Tibial artery (tissue), 4 donors: ENCODE measurements at regions not wholly inside any gene's neighbourhood (a gene's known extent, or its start where the extent isn't known, plus 50 kb on each side); places are given as distances from the start of the nearest gene placed in this dataset.

Experiments
- DNase-seq, 2 donors: peaks; one replicate each; pipeline ENCODE4 v3.0.0-alpha.2; 2019
- H3K27ac ChIP-seq, 2 donors: fragments of 200-600 bp; sonication (generic) in 1 of 2; 1 replicate in 1 of 2; 2 replicates in 1 of 2; pipeline ENCODE4 v1.5.1; 2018 to 2019; ENCODE audit warnings: mild to moderate bottlenecking in 1 of 2
- H3K27me3 ChIP-seq, 2 donors: fragments of 200-600 bp; sonication (generic) in 1 of 2; one replicate each; pipeline versions ENCODE4 v1.5.1 to v1.6.0; 2016 to 2019
- H3K36me3 ChIP-seq, 3 donors: fragments of 200-600 bp; sonication (generic) in 2 of 3; one replicate each; pipeline ENCODE4 v1.5.1; 2016 to 2019; ENCODE audit warnings: mild to moderate bottlenecking in 2 of 3
- H3K4me1 ChIP-seq, 4 donors: fragments of 200-600 bp; sonication (generic) in 2 of 4; 1 replicate in 3 of 4; 2 replicates in 1 of 4; pipeline ENCODE4 v1.5.1; 2016 to 2019
- H3K4me3 ChIP-seq, 2 donors: fragments of 200-600 bp; sonication (generic) in 1 of 2; 1 replicate in 1 of 2; 2 replicates in 1 of 2; pipeline ENCODE4 v1.5.1; 2018 to 2019; ENCODE audit warnings: mild to moderate bottlenecking in 2 of 2
- H3K9me3 ChIP-seq, 3 donors: fragments of 200-600 bp; sonication (generic) in 1 of 3; one replicate each; pipeline ENCODE4 v1.5.1; 2016 to 2019
- CTCF ChIP-seq, 2 experiments: fragments of 200-600 bp in 1 of 2; fragments of 450-650 bp in 1 of 2; IDR thresholded peaks; one replicate each; pipeline ENCODE4 v1.5.1; 2017 to 2019; ENCODE audit warnings: antibody characterized with exemption in 2 of 2, mild to moderate bottlenecking in 1 of 2, moderate library complexity in 1 of 2
- intact Hi-C: fragments of 100-400 bp; cut with DNase I; formaldehyde crosslinking; loops from one replicate; pipeline ENCODE4 v1.15.0; 2023; ENCODE audit warnings: low total_unique reads

GRCh38 chr1:5221451-5221850, 567.0 kb downstream of the AJAP1 start:
- no peaks in the 10 kb centered on the region for H3K36me3 ChIP-seq
- DNase-seq = no peak
- H3K27ac ChIP-seq = no peak overlapping the region
- TF ChIP-seq CTCF (IDR thresholded peaks at IDR 0.05) = no peak
- no peaks in the 10 kb centered on the region for H3K4me1 ChIP-seq
- no peaks in the 10 kb centered on the region for H3K9me3 ChIP-seq
- intact Hi-C loops = no loop called here
- peaks cover 0 to 16% of the 10 kb centered on the region in 2 donors for H3K27me3 ChIP-seq
- H3K4me3 ChIP-seq = no peak overlapping the region

GRCh38 chr1:5220821-5221220, 566.4 kb downstream of the AJAP1 start:
- Histone ChIP-seq H3K27ac (no peak overlapping the region), H3K4me1 (no peaks in the 10 kb centered on the region), H3K9me3 (no peaks in the 10 kb centered on the region), H3K36me3 (no peaks in the 10 kb centered on the region), H3K27me3 (peaks cover 0 to 10% of the 10 kb centered on the region in 2 donors), H3K4me3 (no peak overlapping the region)
- no peak for DNase-seq
- intact Hi-C loops = no loop called here
- TF ChIP-seq CTCF (IDR thresholded peaks at IDR 0.05) = no peak

DNA sequence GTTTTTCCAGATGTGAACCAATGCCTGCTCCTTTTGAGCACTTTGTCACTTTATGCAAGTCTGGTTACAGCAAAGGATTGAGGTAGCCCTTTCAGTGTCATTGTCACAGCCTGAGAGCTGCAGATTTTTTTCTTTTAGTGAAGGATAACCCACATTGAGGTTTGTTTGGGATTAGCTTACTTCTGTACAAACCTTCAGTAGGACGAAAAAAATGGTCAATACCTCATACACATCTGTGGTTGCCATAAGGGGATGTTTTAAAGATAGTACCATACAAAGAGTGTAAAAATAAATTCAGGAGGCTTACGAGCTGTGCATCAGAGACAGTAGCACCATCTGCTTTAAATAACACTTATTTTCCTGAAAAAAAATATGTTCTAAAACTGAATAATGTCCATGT, 566.0 kb downstream of the AJAP1 start:
- Histone ChIP-seq H3K27me3 (peaks cover 0 to 10% of the 10 kb centered on the region in 2 donors), H3K4me1 (no peaks in the 10 kb centered on the region), H3K27ac (no peak overlapping the region), H3K4me3 (no peak overlapping the region), H3K36me3 (no peaks in the 10 kb centered on the region), H3K9me3 (no peaks in the 10 kb centered on the region)
- DNase-seq = no peak
- intact Hi-C loops = no loop called here
- no peak for TF ChIP-seq CTCF (IDR thresholded peaks at IDR 0.05)

- DNase-seq = no peak
- Histone ChIP-seq H3K27ac (no peak overlapping the region), H3K4me3 (no peak overlapping the region), H3K4me1 (no peaks in the 10 kb centered on the region), H3K36me3 (no peaks in the 10 kb centered on the region), H3K27me3 (peaks cover 0 to 7% of the 10 kb centered on the region in 2 donors), H3K9me3 (no peaks in the 10 kb centered on the region)
- TF ChIP-seq CTCF (IDR thresholded peaks at IDR 0.05) = no peak
- intact Hi-C loops = no loop called here
These were observed 545.6 kb downstream of the AJAP1 start for GRCh38 chr1:5200006-5200405.

- Histone ChIP-seq H3K4me3 (no peak overlapping the region), H3K27me3 (peaks cover 0 to 7% of the 10 kb centered on the region in 2 donors), H3K9me3 (no peaks in the 10 kb centered on the region), H3K4me1 (no peaks in the 10 kb centered on the region), H3K27ac (no peak overlapping the region), H3K36me3 (no peaks in the 10 kb centered on the region)
- intact Hi-C loops = no loop called here
- TF ChIP-seq CTCF (IDR thresholded peaks at IDR 0.05) = no peak
- no peak for DNase-seq
These were observed 543.9 kb downstream of the AJAP1 start for GRCh38 chr1:5198328-5198727.

DNA sequence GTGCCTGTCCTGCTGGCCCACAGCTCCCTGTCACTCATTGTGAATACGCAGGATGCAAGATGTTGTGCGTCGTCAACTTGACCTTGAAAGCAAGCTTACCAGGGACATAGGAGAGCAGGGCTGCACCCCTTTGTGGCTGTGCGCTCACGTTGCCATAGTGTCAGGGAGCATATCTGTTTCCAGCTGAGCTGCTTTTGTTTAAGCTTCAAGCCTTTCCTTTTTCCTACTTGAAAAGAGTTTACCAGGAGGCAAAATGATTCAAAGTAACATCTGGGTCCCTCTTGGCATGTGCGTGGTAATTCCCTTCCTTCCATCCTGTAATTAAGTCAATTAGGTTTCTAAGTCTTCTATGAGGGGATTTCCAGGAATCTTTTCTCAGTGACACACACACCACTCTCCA, 537.1 kb downstream of the AJAP1 start:
- no peaks in the 10 kb centered on the region for H3K9me3 ChIP-seq
- no peak for TF ChIP-seq CTCF (IDR thresholded peaks at IDR 0.05)
- no peaks in the 10 kb centered on the region for H3K4me1 ChIP-seq
- H3K27me3 ChIP-seq = peaks cover 0 to 4% of the 10 kb centered on the region in 2 donors
- H3K36me3 ChIP-seq = no peaks in the 10 kb centered on the region
- intact Hi-C loops = no loop called here
- no peak overlapping the region for H3K4me3 ChIP-seq
- H3K27ac ChIP-seq = no peak overlapping the region
- DNase-seq = no peak
